Activated CD8-positive, alpha-beta memory T cell treated with anti-CD3 and anti-CD28 coated beads for 48 hours (primary cell): ENCODE measurements at regions not wholly inside any gene's neighbourhood (a gene's known extent, or its start where the extent isn't known, plus 50 kb on each side); places are given as distances from the start of the nearest gene placed in this dataset.

ENCODE experiments used
- DNase-seq, 3 experiments: peaks; one replicate each; pipeline ENCODE4 v3.0.0-alpha.2; 2020; ENCODE audit warnings: low read depth in 2 of 3, low spot score in 2 of 3

GRCh38 chr6:120111001-120111400 is 761.4 kb upstream of the MAN1A1 start:
- no peak for DNase-seq

- DNase-seq, result no peak
Measured at GRCh38 chr6:120108061-120108795, 758.7 kb upstream of the MAN1A1 start.

- no peak for DNase-seq
Measured at GRCh38 chr6:120103618-120104017, 754.1 kb upstream of the MAN1A1 start.

GRCh38 chr6:120096696-120097260 is 747.2 kb upstream of the MAN1A1 start:
- DNase-seq, result no peak

- no peak for DNase-seq
Measured at GRCh38 chr6:120083186-120083585, 733.6 kb upstream of the MAN1A1 start.

GRCh38 chr6:120077489-120077888 is 727.9 kb upstream of the MAN1A1 start:
- no peak for DNase-seq

- DNase-seq, result no peak
Measured at GRCh38 chr6:120058410-120058809, 708.8 kb upstream of the MAN1A1 start.

- no peak for DNase-seq
Measured at GRCh38 chr6:120056085-120056484, 706.5 kb upstream of the MAN1A1 start.

- DNase-seq, result no peak
Measured at GRCh38 chr6:120055071-120055470, 705.5 kb upstream of the MAN1A1 start.

GRCh38 chr6:120039664-120040063 is 690.1 kb upstream of the MAN1A1 start:
- no peak for DNase-seq

GRCh38 chr6:120031837-120032236 is 682.3 kb upstream of the MAN1A1 start:
- no peak for DNase-seq

GRCh38 chr6:120026791-120027190 is 677.2 kb upstream of the MAN1A1 start:
- DNase-seq, result no peak

GRCh38 chr6:120010075-120010474 is 660.5 kb upstream of the MAN1A1 start:
- DNase-seq, result no peak

GRCh38 chr6:120005292-120005976 is 655.9 kb upstream of the MAN1A1 start:
- no peak for DNase-seq

- DNase-seq, result no peak
Measured at GRCh38 chr6:119986934-119987549, 637.5 kb upstream of the MAN1A1 start.

- no peak for DNase-seq
Measured at GRCh38 chr6:119985952-119986736, 636.6 kb upstream of the MAN1A1 start.

GRCh38 chr6:119980802-119981201 is 631.2 kb upstream of the MAN1A1 start:
- DNase-seq, result no peak

GRCh38 chr6:119979862-119980261 is 630.3 kb upstream of the MAN1A1 start:
- DNase-seq, result no peak

- DNase-seq, result no peak
Measured at GRCh38 chr6:119978274-119978889, 628.8 kb upstream of the MAN1A1 start.

- DNase-seq, result no peak
Measured at GRCh38 chr6:119974430-119975159, 625.0 kb upstream of the MAN1A1 start.
